ENCODE measurements at regions not wholly inside any gene's neighbourhood (a gene's known extent, or its start where the extent isn't known, plus 50 kb on each side); places are given as distances from the start of the nearest gene placed in this dataset.

GRCh38 chr12:87897662-87898061 is 131.5 kb downstream of the C12orf50 start:
- no peak overlapping the region for H2BK120ac ChIP-seq (ENCODE audit: low read depth, low read length, poor library complexity, severe bottlenecking)
- no peak overlapping the region for H2BK15ac ChIP-seq (ENCODE audit: low read depth, low read length)
- H3K27ac ChIP-seq (ENCODE audit: insufficient read length, low read depth, low read length) = no peak overlapping the region
- no CpG with 5 or more reads among the region's 3 CpGs for WGBS (ENCODE audit: extremely low coverage, insufficient read length, low lambda C conversion rate)
- no peak overlapping the region for H3T11ph ChIP-seq (ENCODE audit: low read length)
- no peak overlapping the region for H4K8ac ChIP-seq (replicated peaks; ENCODE audit: insufficient read length, low read depth, low read length)
- H2BK5ac ChIP-seq (ENCODE audit: insufficient read length, low read length) = no peak overlapping the region
- DNase-seq = no peak
- no peak overlapping the region for H4K5ac ChIP-seq (ENCODE audit: insufficient read length, low read depth, low read length)
- no peaks in the 10 kb centered on the region for H3K4me1 ChIP-seq (ENCODE audit: insufficient read depth, low read length)
- Mint-ChIP-seq H3K27me3 (ENCODE audit: low read depth) (no peaks in the 10 kb centered on the region), H3K36me3 (ENCODE audit: insufficient read depth in 1 of 3, low read depth in 3 of 3) (no peaks in the 10 kb centered on the region), H3K9me3 (peaks cover 0 to 4% of the 10 kb centered on the region in 2 experiments; a peak in 4 of 5 replicates), H3K27ac (no peak overlapping the region), H3K4me1 (no peaks in the 10 kb centered on the region), H3K4me3 (no peak overlapping the region)
- no peak overlapping the region for H2AFZ ChIP-seq (ENCODE audit: low read length)
- no peak overlapping the region for H2AK5ac ChIP-seq (ENCODE audit: insufficient read length, low read length)
- no peak overlapping the region for H2BK20ac ChIP-seq (ENCODE audit: low read depth, low read length, poor library complexity, severe bottlenecking)
- H3K9me3 ChIP-seq (ENCODE audit: control insufficient read depth, low read depth, low read length) = no peaks in the 10 kb centered on the region
- no peaks in the 10 kb centered on the region for H3K79me1 ChIP-seq (ENCODE audit: insufficient read depth, low read depth, low read length, poor library complexity, severe bottlenecking)
- H3K4me2 ChIP-seq (ENCODE audit: insufficient read depth, insufficient read length, low read length) = no peak overlapping the region
- no peak overlapping the region for H3K23ac ChIP-seq (ENCODE audit: insufficient read length, low read depth, low read length)
- no peak overlapping the region for H3K18ac ChIP-seq (ENCODE audit: insufficient read length, low read depth, low read length)
- H4K91ac ChIP-seq (ENCODE audit: insufficient read length, low read depth, low read length) = no peak overlapping the region
- no peaks in the 10 kb centered on the region for H3K79me2 ChIP-seq (ENCODE audit: insufficient read depth, low read length)
- no peaks in the 10 kb centered on the region for H4K20me1 ChIP-seq (ENCODE audit: control insufficient read depth, insufficient read depth, insufficient read length)
- H3K23me2 ChIP-seq (ENCODE audit: insufficient read length, low read depth, low read length, poor library complexity, severe bottlenecking) = no peaks in the 10 kb centered on the region
- H3K9ac ChIP-seq (ENCODE audit: extremely low read depth, insufficient read length, low read length) = no peak overlapping the region
- no peak overlapping the region for H3K14ac ChIP-seq (ENCODE audit: insufficient read depth, low read length)
- H3K4ac ChIP-seq (ENCODE audit: low read depth, low read length) = no peak overlapping the region
- H2BK12ac ChIP-seq (ENCODE audit: insufficient read length, low read depth, low read length) = no peak overlapping the region
- no peak overlapping the region for H3K56ac ChIP-seq (ENCODE audit: insufficient read length, low read depth, low read length)
- TF ChIP-seq CTCF (conservative IDR thresholded peaks at IDR 0.05) = no peak
- no peaks in the 10 kb centered on the region for H3K27me3 ChIP-seq (ENCODE audit: insufficient read depth, low read length)
